Glutamatergic neuron (in vitro differentiated cells): ENCODE measurements at regions not wholly inside any gene's neighbourhood (a gene's known extent, or its start where the extent isn't known, plus 50 kb on each side); places are given as distances from the start of the nearest gene placed in this dataset.
A peak's percentile ranks its signal among the peaks of the same experiment; 100 is the strongest.
"Not testable (repeated sequence)": the region's sequence is repeated elsewhere in the genome, so short reads cannot be mapped to it uniquely, and the experiment has no call there.

Experiments
- DNase-seq: peaks from one replicate; pipeline ENCODE4 v3.0.0; 2022
- H3K27ac Mint-ChIP-seq: one replicate; pipeline ENCODE4 v1.8.0; 2020; ENCODE audit warnings: mild to moderate bottlenecking, mixed read lengths, inconsistent platforms; ENCODE audit not compliant: unreplicated experiment
- H3K27me3 Mint-ChIP-seq: one replicate; pipeline ENCODE4 v1.8.0; 2020; ENCODE audit warnings: mild to moderate bottlenecking, moderate library complexity, mixed read lengths, inconsistent platforms; ENCODE audit not compliant: unreplicated experiment
- H3K36me3 Mint-ChIP-seq: one replicate; pipeline ENCODE4 v1.8.0; 2020; ENCODE audit warnings: mild to moderate bottlenecking, mixed read lengths, inconsistent platforms; ENCODE audit not compliant: unreplicated experiment
- H3K4me1 Mint-ChIP-seq: one replicate; pipeline ENCODE4 v1.8.0; 2020; ENCODE audit warnings: mild to moderate bottlenecking, low read depth, mixed read lengths, inconsistent platforms; ENCODE audit not compliant: unreplicated experiment
- H3K4me3 Mint-ChIP-seq: one replicate; pipeline ENCODE4 v1.8.0; 2020; ENCODE audit warnings: mild to moderate bottlenecking, mixed read lengths, inconsistent platforms; ENCODE audit not compliant: unreplicated experiment
- H3K9me3 Mint-ChIP-seq: one replicate; pipeline ENCODE4 v1.8.0; 2020; ENCODE audit warnings: mild to moderate bottlenecking, moderate library complexity, mixed read lengths, inconsistent platforms; ENCODE audit not compliant: unreplicated experiment
- TF ChIP-seq, protein P1 (sequence below): fragments of 200-600 bp; sonication (generic); IDR thresholded peaks from one replicate; pipeline ENCODE4 v1.5.0; 2021; ENCODE audit not compliant: partially characterized antibody, unreplicated experiment

DNA sequence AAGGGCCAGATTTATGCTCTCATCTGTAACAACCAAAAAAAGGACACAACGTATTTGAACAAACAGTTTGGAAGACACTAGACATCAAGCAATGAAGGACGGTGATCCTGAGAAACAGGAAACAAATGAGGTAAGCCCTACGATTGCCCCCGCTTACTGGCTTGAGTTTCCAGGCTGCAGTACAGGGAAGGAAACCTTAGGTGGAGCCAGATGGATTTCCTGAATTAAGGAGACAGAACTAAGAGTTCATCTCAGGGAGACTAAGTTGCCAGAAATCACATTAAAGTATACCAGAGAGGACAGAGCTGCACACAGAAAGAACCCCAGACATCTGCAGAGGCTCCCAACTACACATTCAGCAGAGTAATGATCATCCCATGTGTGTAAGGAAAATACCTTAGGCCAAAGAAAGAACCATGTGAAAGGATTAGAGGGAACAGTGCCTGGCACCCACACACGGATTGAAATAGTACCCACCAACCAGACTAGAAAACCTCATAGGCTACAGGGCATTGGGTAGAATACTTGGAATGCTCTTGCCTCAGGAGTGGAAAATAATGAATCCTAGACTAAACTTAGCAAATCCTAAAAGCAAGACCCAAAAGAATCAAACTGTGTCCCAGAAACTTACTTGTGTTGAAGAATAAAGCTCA lies 99.3 kb upstream of the NIPBL start:
- Mint-ChIP-seq H3K27me3 (no peaks in the 10 kb centered on the region), H3K4me3 (no peak overlapping the region), H3K27ac (no peak overlapping the region), H3K9me3 (peaks cover 3% of the 10 kb centered on the region), H3K36me3 (no peaks in the 10 kb centered on the region), H3K4me1 (peaks cover 15% of the 10 kb centered on the region)
- TF ChIP-seq, protein P1, sequence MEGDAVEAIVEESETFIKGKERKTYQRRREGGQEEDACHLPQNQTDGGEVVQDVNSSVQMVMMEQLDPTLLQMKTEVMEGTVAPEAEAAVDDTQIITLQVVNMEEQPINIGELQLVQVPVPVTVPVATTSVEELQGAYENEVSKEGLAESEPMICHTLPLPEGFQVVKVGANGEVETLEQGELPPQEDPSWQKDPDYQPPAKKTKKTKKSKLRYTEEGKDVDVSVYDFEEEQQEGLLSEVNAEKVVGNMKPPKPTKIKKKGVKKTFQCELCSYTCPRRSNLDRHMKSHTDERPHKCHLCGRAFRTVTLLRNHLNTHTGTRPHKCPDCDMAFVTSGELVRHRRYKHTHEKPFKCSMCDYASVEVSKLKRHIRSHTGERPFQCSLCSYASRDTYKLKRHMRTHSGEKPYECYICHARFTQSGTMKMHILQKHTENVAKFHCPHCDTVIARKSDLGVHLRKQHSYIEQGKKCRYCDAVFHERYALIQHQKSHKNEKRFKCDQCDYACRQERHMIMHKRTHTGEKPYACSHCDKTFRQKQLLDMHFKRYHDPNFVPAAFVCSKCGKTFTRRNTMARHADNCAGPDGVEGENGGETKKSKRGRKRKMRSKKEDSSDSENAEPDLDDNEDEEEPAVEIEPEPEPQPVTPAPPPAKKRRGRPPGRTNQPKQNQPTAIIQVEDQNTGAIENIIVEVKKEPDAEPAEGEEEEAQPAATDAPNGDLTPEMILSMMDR, result peak; percentile 45
- peak; percentile 37 for DNase-seq

DNA sequence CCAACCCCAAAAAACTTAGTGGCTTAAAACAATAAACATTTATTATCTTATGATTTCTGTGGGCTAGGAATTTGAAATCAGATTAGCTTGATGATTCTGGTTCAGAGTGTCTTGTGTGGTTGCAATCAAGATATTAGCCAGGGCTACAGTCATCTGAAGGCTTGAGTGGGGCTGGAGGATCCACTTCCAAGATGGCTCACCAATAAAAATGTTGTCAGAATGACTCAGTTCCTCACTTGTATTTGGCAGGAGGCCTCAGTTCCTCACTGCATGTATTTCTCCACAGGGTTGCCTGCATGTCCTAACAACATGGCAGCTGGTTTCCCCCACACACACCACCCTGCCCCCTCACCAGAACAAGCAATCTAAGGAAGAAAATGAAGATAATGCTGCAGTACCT lies 98.2 kb upstream of the NIPBL start:
- Mint-ChIP-seq H3K4me1 (peaks cover 8% of the 10 kb centered on the region), H3K27me3 (no peaks in the 10 kb centered on the region), H3K4me3 (no peak overlapping the region), H3K36me3 (no peaks in the 10 kb centered on the region), H3K27ac (no peak overlapping the region), H3K9me3 (peaks cover under 1% of the 10 kb centered on the region)
- no peak for DNase-seq
- TF ChIP-seq, protein P1, result no peak

DNA sequence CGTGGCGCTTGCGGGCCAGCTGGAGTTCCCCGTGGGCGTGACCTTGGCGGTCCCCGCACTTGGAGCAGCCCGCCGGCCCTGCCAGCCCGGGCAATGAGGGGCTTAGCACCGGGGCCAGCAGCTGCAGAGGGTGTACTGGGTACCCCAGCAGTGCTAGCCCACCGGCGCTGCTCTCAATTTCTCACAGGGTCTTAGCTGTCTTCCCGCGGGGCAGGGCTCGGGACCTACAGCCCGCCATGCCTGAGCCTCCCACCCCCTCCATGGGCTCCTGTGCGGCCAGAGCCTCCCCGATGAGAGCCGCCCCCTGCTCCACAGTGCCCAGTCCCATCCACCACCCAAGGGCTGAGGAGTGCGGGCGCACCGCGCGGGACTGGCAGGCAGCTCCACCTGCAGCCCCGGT lies 94.0 kb upstream of the NIPBL start:
- DNase-seq, H3K27me3 Mint-ChIP-seq, H3K4me3 Mint-ChIP-seq, H3K36me3 Mint-ChIP-seq, H3K4me1 Mint-ChIP-seq, H3K9me3 Mint-ChIP-seq, H3K27ac Mint-ChIP-seq: not testable (repeated sequence)

DNA sequence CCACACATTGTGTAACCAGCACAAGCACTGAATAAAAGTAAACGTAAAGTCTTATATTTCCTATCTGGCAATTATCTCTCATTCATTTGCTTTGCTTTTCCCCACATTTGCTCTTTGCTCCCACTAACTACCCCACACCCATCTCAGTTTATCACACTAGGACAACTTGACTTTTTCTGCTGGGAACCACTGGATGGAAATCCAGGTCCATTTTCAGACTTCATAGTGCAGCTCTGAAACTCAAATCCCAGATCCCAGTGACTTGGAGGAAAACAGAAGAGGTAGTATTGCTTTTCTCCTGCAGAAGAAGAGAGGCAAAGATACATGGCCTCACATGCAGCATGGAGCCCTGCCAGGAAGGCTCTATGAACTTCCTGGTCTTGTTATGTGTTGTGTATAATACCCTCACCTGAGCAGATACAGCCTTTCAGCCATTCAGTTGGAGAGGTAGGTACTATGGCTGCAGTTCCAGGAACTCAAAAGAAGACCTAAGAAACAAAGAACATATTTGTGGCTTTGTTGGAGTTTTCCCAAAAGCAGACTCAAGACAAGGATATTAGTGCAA lies 90.0 kb upstream of the NIPBL start:
- H3K36me3 Mint-ChIP-seq, result no peaks in the 10 kb centered on the region
- no peaks in the 10 kb centered on the region for H3K9me3 Mint-ChIP-seq
- H3K4me1 Mint-ChIP-seq, result peaks cover 5% of the 10 kb centered on the region
- H3K27me3 Mint-ChIP-seq, result no peaks in the 10 kb centered on the region
- H3K4me3 Mint-ChIP-seq, result no peak overlapping the region
- DNase-seq, result no peak
- TF ChIP-seq, protein P1, result no peak
- H3K27ac Mint-ChIP-seq, result no peak overlapping the region

DNA sequence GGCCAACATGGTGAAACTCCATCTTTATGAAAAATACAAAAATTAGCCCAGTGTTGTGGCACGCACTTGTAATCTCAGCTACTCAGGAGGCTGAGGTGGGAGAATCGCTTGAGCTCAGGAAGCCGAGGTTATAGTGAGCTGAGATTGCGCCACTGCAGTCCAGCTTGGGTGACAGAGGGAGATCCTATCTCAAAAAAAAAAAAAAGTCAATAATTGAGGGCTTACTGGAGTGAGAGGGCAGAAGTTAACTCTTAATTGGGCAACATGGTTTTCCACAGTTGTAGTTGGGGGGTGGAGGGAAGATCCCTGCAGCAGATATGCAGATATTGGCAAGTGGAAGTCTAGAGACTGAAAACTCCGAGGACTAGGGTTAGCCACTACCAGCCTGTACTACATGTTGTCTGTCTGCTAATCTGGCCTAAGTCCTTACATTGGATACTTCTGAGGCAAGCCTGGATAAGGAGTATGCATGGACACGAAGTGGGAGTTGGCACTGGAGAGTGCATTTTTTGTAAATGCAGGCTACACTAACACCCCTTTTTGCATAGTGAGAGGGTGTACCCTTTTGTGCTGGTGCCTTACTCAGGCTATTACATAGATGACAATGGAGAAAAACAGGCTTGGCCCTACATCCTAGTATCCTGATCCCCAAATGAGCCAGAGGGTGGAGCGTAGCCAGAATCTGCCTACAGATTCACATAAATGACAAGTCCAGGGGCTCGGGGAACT lies 89.0 kb upstream of the NIPBL start:
- H3K27me3 Mint-ChIP-seq, result no peaks in the 10 kb centered on the region
- no peaks in the 10 kb centered on the region for H3K9me3 Mint-ChIP-seq
- TF ChIP-seq, protein P1, result no peak
- no peak overlapping the region for H3K27ac Mint-ChIP-seq
- H3K4me3 Mint-ChIP-seq, result no peak overlapping the region
- peaks cover 5% of the 10 kb centered on the region for H3K4me1 Mint-ChIP-seq
- no peaks in the 10 kb centered on the region for H3K36me3 Mint-ChIP-seq
- DNase-seq, result no peak
